ENCODE measurements at regions not wholly inside any gene's neighbourhood (a gene's known extent, or its start where the extent isn't known, plus 50 kb on each side); places are given as distances from the start of the nearest gene placed in this dataset.

DNA sequence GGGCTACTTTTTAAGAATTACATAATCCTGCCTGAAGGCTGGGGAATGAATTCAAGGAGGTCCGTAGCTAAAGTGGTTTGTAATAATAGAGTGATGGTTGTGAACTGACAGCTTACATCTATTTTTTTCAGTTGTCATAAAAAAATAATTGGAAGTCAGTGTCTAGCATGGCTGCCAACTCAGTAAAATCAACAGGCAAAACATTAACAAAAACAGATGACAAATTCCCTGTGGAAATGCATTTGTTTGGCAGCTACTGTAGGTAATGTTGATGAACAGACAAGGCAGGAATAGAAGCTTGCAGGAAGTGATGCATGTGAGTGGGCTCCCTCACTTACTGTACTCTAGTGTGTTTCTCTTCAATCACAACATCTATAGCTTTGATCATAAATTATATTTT is 766.0 kb upstream of the POT1 start:
- Histone ChIP-seq H3K4me1 (ENCODE audit: control insufficient read depth in 2 of 2, insufficient read depth in 2 of 2, low read length in 2 of 2) (no peaks in the 10 kb centered on the region), H3K36me3 (ENCODE audit: control insufficient read depth in 2 of 2, insufficient read depth in 2 of 2, low read length in 1 of 2) (no peaks in the 10 kb centered on the region), H3K27ac (ENCODE audit: low read depth in 1 of 2, low read length in 1 of 2) (no peak overlapping the region), H3K4me3 (ENCODE audit: low read length in 2 of 2) (no peak overlapping the region), H3K9me3 (ENCODE audit: control insufficient read depth in 2 of 2, insufficient read depth in 1 of 2, low read length in 1 of 2) (no peaks in the 10 kb centered on the region), H3K27me3 (ENCODE audit: control insufficient read depth in 2 of 2, insufficient read depth in 1 of 2, low read length in 1 of 2) (no peaks in the 10 kb centered on the region)
- DNase-seq (ENCODE audit: low read depth in 6 of 9, low spot score in 9 of 9), result no peak
- 93% methylated on average over 1 of the region's 1 CpG for WGBS

DNA sequence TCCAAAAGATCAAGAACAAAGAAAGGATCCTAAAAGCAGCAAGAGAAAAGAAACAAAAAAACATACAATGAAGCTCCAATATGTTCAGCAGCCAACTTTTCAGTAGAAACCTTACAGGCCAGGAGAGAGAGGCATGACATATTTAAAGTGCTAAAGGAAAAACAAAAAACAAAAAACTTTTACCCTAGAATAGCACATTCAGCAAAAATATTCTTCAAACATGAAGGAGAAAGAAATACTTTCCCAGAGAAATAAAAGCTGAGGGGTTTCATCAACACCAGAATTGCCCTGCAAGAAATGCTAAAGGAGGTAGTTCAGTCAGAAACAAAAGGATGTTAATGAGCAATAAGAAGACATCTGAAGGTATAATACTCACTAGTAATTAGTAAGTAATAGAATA is 753.5 kb upstream of the POT1 start:
- H3K4me1 ChIP-seq (ENCODE audit: control insufficient read depth in 2 of 2, insufficient read depth in 2 of 2, low read length in 2 of 2), result no peaks in the 10 kb centered on the region
- no peaks in the 10 kb centered on the region for H3K9me3 ChIP-seq (ENCODE audit: control insufficient read depth in 2 of 2, insufficient read depth in 1 of 2, low read length in 1 of 2)
- H3K27me3 ChIP-seq (ENCODE audit: control insufficient read depth in 2 of 2, insufficient read depth in 1 of 2, low read length in 1 of 2), result no peaks in the 10 kb centered on the region
- H3K4me3 ChIP-seq (ENCODE audit: low read length in 2 of 2), result no peak overlapping the region
- no peaks in the 10 kb centered on the region for H3K36me3 ChIP-seq (ENCODE audit: control insufficient read depth in 2 of 2, insufficient read depth in 2 of 2, low read length in 1 of 2)
- H3K27ac ChIP-seq (ENCODE audit: low read depth in 1 of 2, low read length in 1 of 2), result no peak overlapping the region
- DNase-seq (ENCODE audit: low read depth in 6 of 9, low spot score in 9 of 9), result no peak

DNA sequence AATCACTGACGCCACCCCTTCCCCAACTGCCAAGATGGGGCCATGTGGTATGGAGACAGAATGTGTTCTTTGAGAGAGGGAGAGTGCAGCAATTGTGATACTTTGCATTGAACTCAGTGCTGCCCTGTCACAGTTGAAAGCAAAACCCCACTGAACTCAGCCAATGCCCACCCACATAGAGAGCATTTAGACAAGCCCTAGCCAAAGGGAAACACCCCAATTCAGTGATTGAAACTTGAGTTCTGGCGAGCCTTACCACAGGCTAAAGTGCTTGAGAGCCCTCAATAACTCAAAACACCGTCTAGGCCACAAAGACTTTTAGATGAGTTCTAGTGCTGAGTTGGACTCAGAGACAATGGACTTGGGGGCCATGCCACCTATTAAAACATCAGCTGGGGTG is 751.9 kb upstream of the POT1 start:
- H3K36me3 ChIP-seq (ENCODE audit: control insufficient read depth in 2 of 2, insufficient read depth in 2 of 2, low read length in 1 of 2), result no peaks in the 10 kb centered on the region
- H3K27ac ChIP-seq (ENCODE audit: low read depth in 1 of 2, low read length in 1 of 2), result no peak overlapping the region
- no peaks in the 10 kb centered on the region for H3K4me1 ChIP-seq (ENCODE audit: control insufficient read depth in 2 of 2, insufficient read depth in 2 of 2, low read length in 2 of 2)
- H3K9me3 ChIP-seq (ENCODE audit: control insufficient read depth in 2 of 2, insufficient read depth in 1 of 2, low read length in 1 of 2), result no peaks in the 10 kb centered on the region
- DNase-seq (ENCODE audit: low read depth in 6 of 9, low spot score in 9 of 9), result no peak
- H3K4me3 ChIP-seq (ENCODE audit: low read length in 2 of 2), result no peak overlapping the region
- WGBS, result 87% methylated on average over 3 of the region's 3 CpGs
- no peaks in the 10 kb centered on the region for H3K27me3 ChIP-seq (ENCODE audit: control insufficient read depth in 2 of 2, insufficient read depth in 1 of 2, low read length in 1 of 2)

DNA sequence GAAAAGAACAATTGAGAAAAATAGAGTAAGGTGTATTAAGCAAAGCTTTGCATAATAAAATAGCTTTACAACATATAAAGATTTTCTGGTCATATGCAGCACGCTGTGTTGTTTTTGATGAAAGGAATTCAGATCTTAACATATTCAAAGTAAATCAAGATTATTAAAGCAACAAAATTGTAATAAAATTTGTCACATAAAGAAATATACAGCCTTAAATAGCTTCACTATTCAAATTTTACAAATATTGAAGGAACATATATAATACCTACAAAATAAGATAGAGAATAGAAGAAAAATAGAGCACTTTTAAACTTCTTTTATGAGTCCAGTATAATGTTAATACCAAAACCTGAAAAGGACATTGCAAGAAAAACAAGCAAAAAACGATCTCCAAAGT is 749.1 kb upstream of the POT1 start:
- no peaks in the 10 kb centered on the region for H3K27me3 ChIP-seq (ENCODE audit: control insufficient read depth in 2 of 2, insufficient read depth in 1 of 2, low read length in 1 of 2)
- no peaks in the 10 kb centered on the region for H3K36me3 ChIP-seq (ENCODE audit: control insufficient read depth in 2 of 2, insufficient read depth in 2 of 2, low read length in 1 of 2)
- no peaks in the 10 kb centered on the region for H3K9me3 ChIP-seq (ENCODE audit: control insufficient read depth in 2 of 2, insufficient read depth in 1 of 2, low read length in 1 of 2)
- H3K4me1 ChIP-seq (ENCODE audit: control insufficient read depth in 2 of 2, insufficient read depth in 2 of 2, low read length in 2 of 2), result no peaks in the 10 kb centered on the region
- no peak overlapping the region for H3K27ac ChIP-seq (ENCODE audit: low read depth in 1 of 2, low read length in 1 of 2)
- WGBS, result 89% methylated on average over 2 of the region's 2 CpGs
- no peak for DNase-seq (ENCODE audit: low read depth in 6 of 9, low spot score in 9 of 9)
- no peak overlapping the region for H3K4me3 ChIP-seq (ENCODE audit: low read length in 2 of 2)

DNA sequence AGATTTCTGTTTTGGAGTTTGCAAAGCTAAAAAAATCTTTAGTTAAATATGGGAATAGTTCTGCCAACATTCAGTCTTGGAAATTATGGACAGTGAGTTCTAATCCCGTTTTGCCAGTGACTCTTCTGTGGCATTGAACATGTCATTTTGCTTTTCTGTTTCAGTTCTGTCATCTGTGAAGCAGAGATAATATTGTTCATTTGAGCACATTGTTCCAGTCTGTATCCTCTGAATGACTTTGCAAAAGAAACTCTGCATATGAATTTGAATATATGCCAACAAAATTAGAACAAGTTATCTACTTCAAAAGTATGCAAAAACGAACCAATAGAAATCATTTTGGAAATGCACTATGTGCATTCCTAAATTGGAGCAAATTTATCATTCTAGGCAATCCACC is 746.0 kb upstream of the POT1 start:
- Histone ChIP-seq H3K4me3 (ENCODE audit: low read length in 2 of 2) (no peak overlapping the region), H3K36me3 (ENCODE audit: control insufficient read depth in 2 of 2, insufficient read depth in 2 of 2, low read length in 1 of 2) (no peaks in the 10 kb centered on the region), H3K4me1 (ENCODE audit: control insufficient read depth in 2 of 2, insufficient read depth in 2 of 2, low read length in 2 of 2) (no peaks in the 10 kb centered on the region), H3K27ac (ENCODE audit: low read depth in 1 of 2, low read length in 1 of 2) (no peak overlapping the region), H3K9me3 (ENCODE audit: control insufficient read depth in 2 of 2, insufficient read depth in 1 of 2, low read length in 1 of 2) (no peaks in the 10 kb centered on the region), H3K27me3 (ENCODE audit: control insufficient read depth in 2 of 2, insufficient read depth in 1 of 2, low read length in 1 of 2) (no peaks in the 10 kb centered on the region)
- 14% methylated on average over 2 of the region's 2 CpGs for WGBS
- no peak for DNase-seq (ENCODE audit: low read depth in 6 of 9, low spot score in 9 of 9)

DNA sequence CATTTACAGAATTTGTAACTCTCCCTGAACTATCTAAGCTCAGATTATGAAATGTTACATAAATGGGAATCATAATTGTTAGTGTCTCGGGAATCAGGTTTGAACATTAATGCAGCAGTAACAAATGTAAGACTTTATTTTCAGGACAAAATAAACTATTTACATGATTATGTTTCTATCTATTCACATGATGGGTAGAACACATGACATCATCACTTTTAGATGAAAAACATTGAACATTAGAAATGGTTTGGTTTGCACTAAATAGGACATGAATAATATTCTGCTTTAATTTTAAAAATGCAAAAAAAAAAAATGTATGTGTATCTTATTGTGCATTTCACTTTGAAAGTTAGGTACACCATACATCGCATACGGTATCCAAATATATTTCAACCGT is 745.5 kb upstream of the POT1 start:
- H3K9me3 ChIP-seq (ENCODE audit: control insufficient read depth in 2 of 2, insufficient read depth in 1 of 2, low read length in 1 of 2), result no peaks in the 10 kb centered on the region
- H3K4me3 ChIP-seq (ENCODE audit: low read length in 2 of 2), result no peak overlapping the region
- H3K36me3 ChIP-seq (ENCODE audit: control insufficient read depth in 2 of 2, insufficient read depth in 2 of 2, low read length in 1 of 2), result no peaks in the 10 kb centered on the region
- H3K27me3 ChIP-seq (ENCODE audit: control insufficient read depth in 2 of 2, insufficient read depth in 1 of 2, low read length in 1 of 2), result no peaks in the 10 kb centered on the region
- 94% methylated on average over 4 of the region's 4 CpGs for WGBS
- no peak for DNase-seq (ENCODE audit: low read depth in 6 of 9, low spot score in 9 of 9)
- no peaks in the 10 kb centered on the region for H3K4me1 ChIP-seq (ENCODE audit: control insufficient read depth in 2 of 2, insufficient read depth in 2 of 2, low read length in 2 of 2)
- no peak overlapping the region for H3K27ac ChIP-seq (ENCODE audit: low read depth in 1 of 2, low read length in 1 of 2)

DNA sequence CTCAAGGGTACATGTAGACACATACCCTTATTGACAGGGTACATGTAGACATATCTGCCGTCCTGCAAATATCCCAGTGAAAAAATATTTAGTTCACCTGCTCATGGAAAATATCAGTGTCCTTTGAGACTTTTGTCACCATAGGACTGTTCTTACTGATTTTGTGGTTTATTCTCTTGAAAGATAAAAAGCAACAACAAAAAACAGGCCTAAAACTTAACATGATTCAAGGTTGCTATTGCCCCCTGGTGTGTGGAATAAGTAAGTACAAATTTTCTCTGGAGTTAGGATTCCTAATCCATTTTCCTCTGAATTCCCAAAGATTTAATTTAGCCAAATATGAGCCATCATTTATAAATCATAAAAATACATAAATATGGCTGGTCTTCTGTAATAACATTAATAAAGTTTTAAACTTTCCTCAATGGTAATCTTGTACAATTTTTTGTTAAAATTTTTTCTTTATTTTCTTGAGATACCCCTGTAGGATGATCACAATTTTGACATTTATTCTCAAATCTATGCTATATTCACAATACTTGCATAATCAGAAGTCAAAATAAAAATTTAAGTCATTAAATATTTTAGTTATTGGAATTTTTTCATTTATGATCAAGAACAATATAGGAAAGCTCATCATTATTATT is 741.4 kb upstream of the POT1 start:
- H3K4me1 ChIP-seq (ENCODE audit: control insufficient read depth in 2 of 2, insufficient read depth in 2 of 2, low read length in 2 of 2), result no peaks in the 10 kb centered on the region
- no peaks in the 10 kb centered on the region for H3K9me3 ChIP-seq (ENCODE audit: control insufficient read depth in 2 of 2, insufficient read depth in 1 of 2, low read length in 1 of 2)
- DNase-seq (ENCODE audit: low read depth in 6 of 9, low spot score in 9 of 9), result no peak
- no peak overlapping the region for H3K27ac ChIP-seq (ENCODE audit: low read depth in 1 of 2, low read length in 1 of 2)
- WGBS, result 94% methylated on average over 1 of the region's 1 CpG
- H3K27me3 ChIP-seq (ENCODE audit: control insufficient read depth in 2 of 2, insufficient read depth in 1 of 2, low read length in 1 of 2), result no peaks in the 10 kb centered on the region
- no peaks in the 10 kb centered on the region for H3K36me3 ChIP-seq (ENCODE audit: control insufficient read depth in 2 of 2, insufficient read depth in 2 of 2, low read length in 1 of 2)
- no peak overlapping the region for H3K4me3 ChIP-seq (ENCODE audit: low read length in 2 of 2)

DNA sequence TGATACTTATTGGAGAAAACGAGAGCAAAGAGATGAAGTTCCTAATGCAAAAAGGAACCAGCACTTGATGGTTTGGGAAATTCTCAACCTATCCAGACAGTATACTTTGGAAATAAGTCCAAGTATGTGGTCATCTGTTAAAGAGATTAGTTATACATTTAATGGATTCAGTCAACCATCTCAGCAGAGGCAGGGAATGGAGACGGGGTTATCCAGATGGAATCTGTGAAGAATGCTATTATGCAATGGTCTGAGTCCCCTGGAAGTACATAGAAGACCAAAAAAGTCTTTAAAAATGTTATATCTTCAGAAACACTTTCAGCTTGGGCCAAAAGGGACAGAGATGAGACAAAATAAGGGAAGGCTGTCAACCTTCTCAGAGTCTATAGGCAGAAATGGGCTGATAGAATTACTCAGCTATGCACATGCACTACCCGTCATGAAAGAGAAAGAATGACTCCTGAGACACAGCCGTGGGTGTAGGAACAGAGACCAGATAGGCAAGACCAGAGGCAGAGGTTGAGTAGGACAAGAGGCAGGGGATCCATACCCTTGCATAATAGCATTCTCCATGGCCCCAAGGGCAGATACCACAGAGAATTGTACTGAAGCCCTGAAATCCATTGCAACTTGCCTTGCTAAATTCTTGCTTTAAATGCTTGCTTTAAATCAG is 738.8 kb upstream of the POT1 start:
- H3K4me3 ChIP-seq (ENCODE audit: low read length in 2 of 2), result no peak overlapping the region
- DNase-seq (ENCODE audit: low read depth in 6 of 9, low spot score in 9 of 9), result no peak
- H3K27ac ChIP-seq (ENCODE audit: low read depth in 1 of 2, low read length in 1 of 2), result no peak overlapping the region
- no peaks in the 10 kb centered on the region for H3K9me3 ChIP-seq (ENCODE audit: control insufficient read depth in 2 of 2, insufficient read depth in 1 of 2, low read length in 1 of 2)
- H3K27me3 ChIP-seq (ENCODE audit: control insufficient read depth in 2 of 2, insufficient read depth in 1 of 2, low read length in 1 of 2), result no peaks in the 10 kb centered on the region
- H3K36me3 ChIP-seq (ENCODE audit: control insufficient read depth in 2 of 2, insufficient read depth in 2 of 2, low read length in 1 of 2), result no peaks in the 10 kb centered on the region
- 92% methylated on average over 4 of the region's 4 CpGs for WGBS
- H3K4me1 ChIP-seq (ENCODE audit: control insufficient read depth in 2 of 2, insufficient read depth in 2 of 2, low read length in 2 of 2), result no peaks in the 10 kb centered on the region

DNA sequence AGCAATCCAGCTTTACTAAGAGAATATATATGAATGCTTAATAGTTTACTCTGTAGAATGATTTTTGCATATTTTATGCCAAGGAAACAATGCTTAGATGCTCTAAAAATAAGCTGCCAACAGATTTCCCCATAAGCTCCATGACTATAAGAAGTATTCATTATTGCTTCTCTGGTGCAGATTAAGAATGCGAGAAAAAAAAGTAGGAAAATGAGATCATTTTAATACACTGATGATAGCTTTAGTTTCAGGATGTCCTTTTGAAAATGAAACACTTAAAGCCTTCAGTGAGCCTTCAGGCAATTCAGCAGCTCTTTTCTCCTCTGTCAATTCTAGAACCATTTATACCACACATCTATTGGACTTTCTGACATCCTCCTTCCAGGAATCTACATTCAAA is 735.0 kb upstream of the POT1 start:
- no peak overlapping the region for H3K4me3 ChIP-seq (ENCODE audit: low read length in 2 of 2)
- H3K36me3 ChIP-seq (ENCODE audit: control insufficient read depth in 2 of 2, insufficient read depth in 2 of 2, low read length in 1 of 2), result no peaks in the 10 kb centered on the region
- H3K4me1 ChIP-seq (ENCODE audit: control insufficient read depth in 2 of 2, insufficient read depth in 2 of 2, low read length in 2 of 2), result no peaks in the 10 kb centered on the region
- DNase-seq (ENCODE audit: low read depth in 6 of 9, low spot score in 9 of 9), result no peak
- no peaks in the 10 kb centered on the region for H3K27me3 ChIP-seq (ENCODE audit: control insufficient read depth in 2 of 2, insufficient read depth in 1 of 2, low read length in 1 of 2)
- H3K27ac ChIP-seq (ENCODE audit: low read depth in 1 of 2, low read length in 1 of 2), result no peak overlapping the region
- WGBS, result 99% methylated on average over 1 of the region's 1 CpG
- no peaks in the 10 kb centered on the region for H3K9me3 ChIP-seq (ENCODE audit: control insufficient read depth in 2 of 2, insufficient read depth in 1 of 2, low read length in 1 of 2)

Data from thymus (tissue), 11 donors.